A549 (cell line): ENCODE measurements at regions not wholly inside any gene's neighbourhood (a gene's known extent, or its start where the extent isn't known, plus 50 kb on each side); places are given as distances from the start of the nearest gene placed in this dataset.

ENCODE experiments used
- ATAC-seq, 2 experiments: fragments of 200-7000 bp in 1 of 2; fragments of >200 bp in 1 of 2; cut with Nextera tagmentation in 1 of 2; cut with Tn5 transposase in 1 of 2; 3 replicates each; pipeline versions ENCODE4 v1.8.0 to v1.9.1; 2018 to 2020; ENCODE audit warnings: mild to moderate bottlenecking in 1 of 2, moderate library complexity in 1 of 2
- CTCF ChIA-PET: fragments of 300-600 bp; sonication (Branson Sonifier 250); formaldehyde crosslinking; extraction: SDS; loops from one replicate; lab custom pipeline; 2021; ENCODE audit warnings: antibody characterized with exemption, inconsistent platforms; lab: Yijun Ruan, JAX
- POLR2A ChIA-PET: fragments of 350-600 bp; formaldehyde crosslinking; extraction: SDS; loops from one replicate; lab custom pipeline; 2021; ENCODE audit warnings: antibody characterized with exemption, inconsistent platforms; lab: Yijun Ruan, JAX
- DNase-seq, 2 experiments: peaks; one replicate each; pipeline versions ENCODE4 v3.0.0 to v3.0.0-alpha.2; 2011 to 2016; ENCODE audit warnings: low read depth in 1 of 2, low spot score in 1 of 2
- FAIRE-seq: peaks from 2 replicates; lab custom pipeline; 2011; peaks lifted over from hg19 to GRCh38; lab: Jason Lieb, UNC
- H3K27ac ChIP-seq, 2 experiments: fragments of >200 bp; sonication (Bioruptor Twin); formaldehyde crosslinking; 3 replicates each; pipeline ENCODE4 v1.5.1; 2016 to 2017
- H3K4me1 ChIP-seq: fragments of >200 bp; sonication (Bioruptor Twin); formaldehyde crosslinking; 3 replicates; pipeline ENCODE4 v1.6.1; 2016
- H3K4me2 ChIP-seq: fragments of >200 bp; sonication (Bioruptor Twin); formaldehyde crosslinking; 3 replicates; pipeline ENCODE4 v1.6.1; 2016
- H3K4me3 ChIP-seq: fragments of >200 bp; sonication (Bioruptor Twin); formaldehyde crosslinking; 3 replicates; pipeline ENCODE4 v1.5.1; 2016
- H3K9me3 ChIP-seq: fragments of >200 bp; sonication (Bioruptor Twin); formaldehyde crosslinking; 3 replicates; pipeline ENCODE4 v1.6.1; 2016
- CEBPB ChIP-seq, 2 experiments: fragments of >200 bp in 1 of 2; sonication (Bioruptor Twin) in 1 of 2; formaldehyde crosslinking in 1 of 2; IDR thresholded peaks; 2 replicates each; pipeline ENCODE4 v1.6.1; 2012 to 2016
- EHF ChIP-seq: fragments of 250-450 bp; sonication (Bioruptor Pico); IDR thresholded peaks from 2 replicates; pipeline ENCODE4 v1.5.0; 2020; ENCODE audit warnings: mild to moderate bottlenecking
- GATA3 ChIP-seq: IDR thresholded peaks from 2 replicates; pipeline ENCODE4 v1.6.1; 2012; ENCODE audit warnings: borderline replicate concordance
- HOXB13 ChIP-seq: fragments of 250-450 bp; sonication (Bioruptor Pico); IDR thresholded peaks from 2 replicates; pipeline ENCODE4 v1.5.0; 2020; ENCODE audit warnings: low read depth, mild to moderate bottlenecking, moderate library complexity
- KDM5A ChIP-seq: fragments of 200-600 bp; sonication (generic); IDR thresholded peaks from 2 replicates; pipeline ENCODE4 v1.6.1; 2016; ENCODE audit warnings: antibody characterized with exemption, mild to moderate bottlenecking
- NR3C1 ChIP-seq: fragments of >200 bp; sonication (Bioruptor Twin); formaldehyde crosslinking; IDR thresholded peaks from 3 replicates; pipeline ENCODE4 v1.6.1; 2017
- RAD21 ChIP-seq, 2 experiments: fragments of >200 bp in 1 of 2; sonication (Bioruptor Twin) in 1 of 2; formaldehyde crosslinking in 1 of 2; IDR thresholded peaks in 1 of 2; conservative IDR thresholded peaks in 1 of 2; 2 replicates in 1 of 2; 3 replicates in 1 of 2; pipeline ENCODE4 v1.6.1; 2012 to 2018; ENCODE audit warnings: inconsistent platforms in 1 of 2
- RCOR1 ChIP-seq: fragments of 150-350 bp; IDR thresholded peaks from 2 replicates; pipeline ENCODE4 v1.6.1; 2014; ENCODE audit warnings: antibody characterized with exemption, low read length, low read depth
- SMC3 ChIP-seq: fragments of >200 bp; sonication (Bioruptor Twin); formaldehyde crosslinking; IDR thresholded peaks from 3 replicates; pipeline ENCODE4 v1.6.1; 2018; ENCODE audit warnings: inconsistent platforms
- SREBF2 ChIP-seq: fragments of 450-650 bp; IDR thresholded peaks from 2 replicates; pipeline ENCODE4 v1.6.1; 2014; ENCODE audit warnings: mild to moderate bottlenecking, moderate library complexity
- ZC3H11A ChIP-seq: fragments of 450-650 bp; IDR thresholded peaks from 2 replicates; pipeline ENCODE4 v1.6.1; 2014; ENCODE audit warnings: antibody characterized with exemption, mild to moderate bottlenecking
- ZFP36 ChIP-seq: fragments of 450-650 bp; IDR thresholded peaks from 2 replicates; pipeline ENCODE4 v1.6.1; 2014; ENCODE audit warnings: borderline replicate concordance; ENCODE audit not compliant: partially characterized antibody
- WGBS: methylation state at CpG from one replicate; pipeline ENCODE4 v1.1.6; 2017; ENCODE audit errors: missing lambda C conversion rate; 5-methylcytosine and 5-hydroxymethylcytosine counted together
- TF ChIP-seq, protein P1 (sequence below): fragments of 200-600 bp; sonication (generic); IDR thresholded peaks from 2 replicates; pipeline ENCODE4 v1.6.1; 2016; ENCODE audit warnings: antibody characterized with exemption, mild to moderate bottlenecking, moderate library complexity
- TF ChIP-seq, protein P2 (sequence below): fragments of >200 bp; sonication (Bioruptor Twin); formaldehyde crosslinking; IDR thresholded peaks from 3 replicates; pipeline ENCODE4 v1.5.1; 2016

DNA sequence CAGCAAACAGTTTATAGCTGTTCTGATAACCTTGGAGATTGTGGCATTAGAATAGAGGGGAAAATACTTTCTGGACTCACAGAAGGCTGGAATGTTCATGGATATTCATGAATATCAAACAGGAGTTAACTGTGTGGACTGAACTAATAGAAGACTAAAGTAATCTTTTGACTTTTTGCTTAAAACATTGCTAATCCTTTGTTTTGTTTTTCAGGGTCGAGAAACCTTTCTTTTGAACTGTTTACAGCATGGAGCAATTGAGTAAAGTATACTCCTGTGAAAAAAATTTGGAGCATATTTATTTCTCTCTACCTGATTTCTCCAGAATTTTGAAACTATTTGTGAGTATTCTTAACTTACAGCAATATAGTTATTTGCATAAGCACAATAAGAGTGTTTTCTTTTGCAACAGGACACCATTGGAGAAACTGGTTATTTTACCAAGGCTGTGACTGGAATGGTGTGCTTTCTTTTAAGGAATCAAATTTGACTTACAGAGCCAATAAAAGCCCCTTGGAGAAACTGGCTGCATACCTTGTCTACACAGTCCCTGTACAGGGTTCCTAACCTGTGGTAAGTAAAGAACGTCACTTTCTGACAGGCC is 821.6 kb downstream of the TBC1D22A start:
- no peak overlapping the region for H3K4me2 ChIP-seq
- TF ChIP-seq CEBPB (IDR thresholded peaks at IDR 0.05), result no peak
- TF ChIP-seq EHF, result no peak
- TF ChIP-seq ZC3H11A, result no peak
- no peak for TF ChIP-seq NR3C1
- no peak for TF ChIP-seq GATA3
- FAIRE-seq (no peak), DNase-seq (no peak), ATAC-seq (no peak)
- CTCF ChIA-PET, result interaction anchor here (0.7 kb wide), 1 partner anchor 780 kb away, joined by 3 read pairs; no protein-coding TSS in a partner anchor
- 8% methylated on average over 2 of the region's 2 CpGs for WGBS
- no peaks in the 10 kb centered on the region for H3K9me3 ChIP-seq
- no peaks in the 10 kb centered on the region; the same call in 2 of the 3 replicates for H3K4me1 ChIP-seq
- no peak overlapping the region for H3K27ac ChIP-seq
- POLR2A ChIA-PET, result no interaction called here
- H3K4me3 ChIP-seq, result no peak overlapping the region

DNA sequence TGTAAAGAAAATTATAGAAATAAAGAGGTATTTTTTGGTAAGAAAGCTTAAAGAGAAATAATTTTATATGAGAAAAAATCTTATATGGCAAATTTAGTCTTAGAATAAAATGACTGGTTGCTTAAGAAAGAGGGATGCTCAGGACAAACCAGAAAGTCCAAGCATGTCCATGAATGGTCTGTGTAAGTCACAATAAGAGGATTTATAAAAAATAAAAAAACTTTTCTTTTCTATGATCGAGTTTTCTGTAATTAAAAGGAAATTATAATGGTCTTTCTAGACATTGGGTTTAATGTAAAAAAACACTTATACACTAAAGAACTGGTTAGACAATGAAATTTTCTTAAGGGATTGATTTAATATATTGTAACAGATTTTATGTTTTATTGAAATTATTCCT is 819.6 kb downstream of the TBC1D22A start:
- no peak overlapping the region for H3K4me3 ChIP-seq
- no peaks in the 10 kb centered on the region for H3K4me1 ChIP-seq
- 0% methylated on average over 1 of the region's 1 CpG for WGBS
- H3K27ac ChIP-seq, result no peak overlapping the region
- DNase-seq, result no peak
- no peak for TF ChIP-seq SMC3
- TF ChIP-seq RCOR1, result no peak
- TF ChIP-seq SREBF2, result no peak
- TF ChIP-seq HOXB13 (CRISPR knock-in tag), result no peak
- TF ChIP-seq, protein P1, sequence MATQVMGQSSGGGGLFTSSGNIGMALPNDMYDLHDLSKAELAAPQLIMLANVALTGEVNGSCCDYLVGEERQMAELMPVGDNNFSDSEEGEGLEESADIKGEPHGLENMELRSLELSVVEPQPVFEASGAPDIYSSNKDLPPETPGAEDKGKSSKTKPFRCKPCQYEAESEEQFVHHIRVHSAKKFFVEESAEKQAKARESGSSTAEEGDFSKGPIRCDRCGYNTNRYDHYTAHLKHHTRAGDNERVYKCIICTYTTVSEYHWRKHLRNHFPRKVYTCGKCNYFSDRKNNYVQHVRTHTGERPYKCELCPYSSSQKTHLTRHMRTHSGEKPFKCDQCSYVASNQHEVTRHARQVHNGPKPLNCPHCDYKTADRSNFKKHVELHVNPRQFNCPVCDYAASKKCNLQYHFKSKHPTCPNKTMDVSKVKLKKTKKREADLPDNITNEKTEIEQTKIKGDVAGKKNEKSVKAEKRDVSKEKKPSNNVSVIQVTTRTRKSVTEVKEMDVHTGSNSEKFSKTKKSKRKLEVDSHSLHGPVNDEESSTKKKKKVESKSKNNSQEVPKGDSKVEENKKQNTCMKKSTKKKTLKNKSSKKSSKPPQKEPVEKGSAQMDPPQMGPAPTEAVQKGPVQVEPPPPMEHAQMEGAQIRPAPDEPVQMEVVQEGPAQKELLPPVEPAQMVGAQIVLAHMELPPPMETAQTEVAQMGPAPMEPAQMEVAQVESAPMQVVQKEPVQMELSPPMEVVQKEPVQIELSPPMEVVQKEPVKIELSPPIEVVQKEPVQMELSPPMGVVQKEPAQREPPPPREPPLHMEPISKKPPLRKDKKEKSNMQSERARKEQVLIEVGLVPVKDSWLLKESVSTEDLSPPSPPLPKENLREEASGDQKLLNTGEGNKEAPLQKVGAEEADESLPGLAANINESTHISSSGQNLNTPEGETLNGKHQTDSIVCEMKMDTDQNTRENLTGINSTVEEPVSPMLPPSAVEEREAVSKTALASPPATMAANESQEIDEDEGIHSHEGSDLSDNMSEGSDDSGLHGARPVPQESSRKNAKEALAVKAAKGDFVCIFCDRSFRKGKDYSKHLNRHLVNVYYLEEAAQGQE, result no peak
- no peak for TF ChIP-seq KDM5A
- TF ChIP-seq, protein P2, sequence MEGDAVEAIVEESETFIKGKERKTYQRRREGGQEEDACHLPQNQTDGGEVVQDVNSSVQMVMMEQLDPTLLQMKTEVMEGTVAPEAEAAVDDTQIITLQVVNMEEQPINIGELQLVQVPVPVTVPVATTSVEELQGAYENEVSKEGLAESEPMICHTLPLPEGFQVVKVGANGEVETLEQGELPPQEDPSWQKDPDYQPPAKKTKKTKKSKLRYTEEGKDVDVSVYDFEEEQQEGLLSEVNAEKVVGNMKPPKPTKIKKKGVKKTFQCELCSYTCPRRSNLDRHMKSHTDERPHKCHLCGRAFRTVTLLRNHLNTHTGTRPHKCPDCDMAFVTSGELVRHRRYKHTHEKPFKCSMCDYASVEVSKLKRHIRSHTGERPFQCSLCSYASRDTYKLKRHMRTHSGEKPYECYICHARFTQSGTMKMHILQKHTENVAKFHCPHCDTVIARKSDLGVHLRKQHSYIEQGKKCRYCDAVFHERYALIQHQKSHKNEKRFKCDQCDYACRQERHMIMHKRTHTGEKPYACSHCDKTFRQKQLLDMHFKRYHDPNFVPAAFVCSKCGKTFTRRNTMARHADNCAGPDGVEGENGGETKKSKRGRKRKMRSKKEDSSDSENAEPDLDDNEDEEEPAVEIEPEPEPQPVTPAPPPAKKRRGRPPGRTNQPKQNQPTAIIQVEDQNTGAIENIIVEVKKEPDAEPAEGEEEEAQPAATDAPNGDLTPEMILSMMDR, result no peak
- TF ChIP-seq ZFP36, result peak; percentile 37
- H3K9me3 ChIP-seq, result no peaks in the 10 kb centered on the region
- POLR2A ChIA-PET, result no interaction called here
- CTCF ChIA-PET, result no interaction called here
- no peak overlapping the region for H3K4me2 ChIP-seq
- FAIRE-seq, result no peak
- ATAC-seq, result no peak

DNA sequence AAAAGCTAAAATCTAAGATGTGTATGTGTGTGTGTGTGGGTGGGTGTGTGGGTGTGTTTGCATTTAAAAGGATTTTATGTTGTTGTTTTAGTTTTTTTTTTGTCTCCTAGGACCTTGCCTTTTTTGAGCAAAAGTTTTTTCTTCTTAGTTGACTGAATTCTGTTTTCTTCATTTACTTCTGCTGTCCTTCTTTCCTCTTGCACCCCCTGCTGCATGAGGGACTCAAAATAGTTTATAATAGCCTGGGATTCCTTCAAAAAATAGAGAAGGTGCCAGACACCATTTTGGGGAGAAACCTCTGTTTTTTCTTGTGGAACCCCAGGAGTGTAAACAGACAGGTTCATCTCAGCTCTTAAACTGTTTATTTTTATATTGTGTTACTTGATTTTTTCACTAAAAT is 817.7 kb downstream of the TBC1D22A start:
- FAIRE-seq (no peak), ATAC-seq (no peak), DNase-seq (no peak)
- no peaks in the 10 kb centered on the region for H3K4me1 ChIP-seq
- CTCF ChIA-PET, result interaction anchor here (0.6 kb wide), 1 partner anchor 24 kb away, joined by 3 read pairs; no protein-coding TSS in a partner anchor
- TF ChIP-seq CEBPB (IDR thresholded peaks at IDR 0.05) (no peak), RAD21 (conservative IDR thresholded peaks at IDR 0.05 in 1 of 2, IDR thresholded peaks at IDR 0.05 in 1 of 2) (peak in 1 of 2 experiments; percentile 5; a peak in 1 of 5 replicates)
- TF ChIP-seq, protein P1, result no peak
- H3K27ac ChIP-seq, result no peak overlapping the region
- POLR2A ChIA-PET, result no interaction called here
- no peak overlapping the region for H3K4me3 ChIP-seq
- H3K4me2 ChIP-seq, result no peak overlapping the region
- H3K9me3 ChIP-seq, result no peaks in the 10 kb centered on the region
